GM21423 (cell line): ENCODE measurements at regions not wholly inside any gene's neighbourhood (a gene's known extent, or its start where the extent isn't known, plus 50 kb on each side); places are given as distances from the start of the nearest gene placed in this dataset.
"Not testable (repeated sequence)": the region's sequence is repeated elsewhere in the genome, so short reads cannot be mapped to it uniquely, and the experiment has no call there.

ENCODE experiments used
- ATAC-seq: cut with Tn5 transposase; IDR thresholded peaks from one replicate; pipeline ENCODE4 v1.9.1; 2021; ENCODE audit warnings: mild to moderate bottlenecking, moderate library complexity; ENCODE audit not compliant: unreplicated experiment

GRCh38 chr7:79513261-79513660 is 59.8 kb upstream of the MAGI2 start:
- ATAC-seq: no peak

- ATAC-seq: no peak
These were observed 58.8 kb upstream of the MAGI2 start for GRCh38 chr7:79512261-79512660.

GRCh38 chr7:79511056-79511455 is 57.6 kb upstream of the MAGI2 start:
- not testable (repeated sequence) for ATAC-seq

- ATAC-seq: no peak
These were observed 53.7 kb upstream of the MAGI2 start for GRCh38 chr7:79507131-79507530.

- no peak for ATAC-seq
These were observed 53.0 kb upstream of the MAGI2 start for GRCh38 chr7:79506481-79506880.

- ATAC-seq: no peak
These were observed 51.3 kb upstream of the MAGI2 start for GRCh38 chr7:79504607-79505389.
